Right lobe of liver (tissue), 6 donors: ENCODE measurements at regions not wholly inside any gene's neighbourhood (a gene's known extent, or its start where the extent isn't known, plus 50 kb on each side); places are given as distances from the start of the nearest gene placed in this dataset.

Experiments
- ATAC-seq, 4 donors: fragments of 200-7000 bp; cut with Tn5 transposase; one replicate each; pipeline ENCODE4 v1.9.1; 2020; ENCODE audit warnings: mild to moderate bottlenecking in 4 of 4, moderate library complexity in 4 of 4
- DNase-seq, 3 donors: peaks; one replicate each; pipeline ENCODE4 v3.0.0-alpha.2; 2020
- H3K27ac ChIP-seq, 3 donors: fragments of 200-600 bp; one replicate each; pipeline ENCODE4 v1.8.0; 2022
- H3K27me3 ChIP-seq, 2 donors: fragments of 200-600 bp; one replicate each; pipeline ENCODE4 v1.8.0; 2022
- H3K36me3 ChIP-seq, 4 donors: fragments of 200-600 bp; sonication (generic) in 1 of 4; one replicate each; pipeline versions ENCODE4 v1.5.1 to v1.8.0; 2017 to 2022; ENCODE audit warnings: control low read depth in 1 of 4
- H3K4me1 ChIP-seq, 4 donors: fragments of 200-600 bp; sonication (generic) in 1 of 4; one replicate each; pipeline versions ENCODE4 v1.5.1 to v1.8.0; 2017 to 2022; ENCODE audit warnings: control low read depth in 1 of 4
- H3K4me3 ChIP-seq, 3 donors: fragments of 200-600 bp; one replicate each; pipeline ENCODE4 v1.8.0; 2022
- H3K9me3 ChIP-seq, 4 donors: fragments of 200-600 bp; sonication (generic) in 1 of 4; one replicate each; pipeline versions ENCODE4 v1.5.1 to v1.8.0; 2017 to 2022; ENCODE audit warnings: control low read depth in 1 of 4
- POLR2A ChIP-seq: fragments of 450-650 bp; IDR thresholded peaks from one replicate; pipeline ENCODE4 v1.6.1; 2017; ENCODE audit warnings: antibody characterized with exemption, mild to moderate bottlenecking
- WGBS: methylation state at CpG from one replicate; pipeline ENCODE4 v1.1.6; 2018; ENCODE audit warnings: low coverage, low lambda C conversion rate; ENCODE audit not compliant: insufficient coverage; ENCODE audit errors: missing lambda C conversion rate; 5-methylcytosine and 5-hydroxymethylcytosine counted together
- intact Hi-C, 2 donors: fragments of 100-400 bp; cut with DNase I; formaldehyde crosslinking; loops; one replicate each; pipeline versions ENCODE4 v1.11.2 to v1.14.1; 2022
- TF ChIP-seq, protein P1 (sequence below), 4 donors: fragments of 200-600 bp in 3 of 4; fragments of 450-650 bp in 1 of 4; IDR thresholded peaks; one replicate each; pipeline versions ENCODE4 v1.5.1 to v1.8.0; 2016 to 2022; ENCODE audit warnings: antibody characterized with exemption in 4 of 4, mild to moderate bottlenecking in 2 of 4
- donor health status: DM: no; HTN: yes; CAD: no.
- donor health status: DM: no; HTN: no; CAD: no.
- donor health status: DM: no; HTN: no; CAD: no.
- donor health status: DM: no; HTN: yes; CAD: no.
- donor health status: DM: no; HTN: yes; CAD: no.

GRCh38 chr7:50185208-50185607 is 92.2 kb upstream of the ZPBP start:
- TF ChIP-seq, protein P1, sequence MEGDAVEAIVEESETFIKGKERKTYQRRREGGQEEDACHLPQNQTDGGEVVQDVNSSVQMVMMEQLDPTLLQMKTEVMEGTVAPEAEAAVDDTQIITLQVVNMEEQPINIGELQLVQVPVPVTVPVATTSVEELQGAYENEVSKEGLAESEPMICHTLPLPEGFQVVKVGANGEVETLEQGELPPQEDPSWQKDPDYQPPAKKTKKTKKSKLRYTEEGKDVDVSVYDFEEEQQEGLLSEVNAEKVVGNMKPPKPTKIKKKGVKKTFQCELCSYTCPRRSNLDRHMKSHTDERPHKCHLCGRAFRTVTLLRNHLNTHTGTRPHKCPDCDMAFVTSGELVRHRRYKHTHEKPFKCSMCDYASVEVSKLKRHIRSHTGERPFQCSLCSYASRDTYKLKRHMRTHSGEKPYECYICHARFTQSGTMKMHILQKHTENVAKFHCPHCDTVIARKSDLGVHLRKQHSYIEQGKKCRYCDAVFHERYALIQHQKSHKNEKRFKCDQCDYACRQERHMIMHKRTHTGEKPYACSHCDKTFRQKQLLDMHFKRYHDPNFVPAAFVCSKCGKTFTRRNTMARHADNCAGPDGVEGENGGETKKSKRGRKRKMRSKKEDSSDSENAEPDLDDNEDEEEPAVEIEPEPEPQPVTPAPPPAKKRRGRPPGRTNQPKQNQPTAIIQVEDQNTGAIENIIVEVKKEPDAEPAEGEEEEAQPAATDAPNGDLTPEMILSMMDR (IDR thresholded peaks at IDR 0.05): no peak
- no peak for TF ChIP-seq POLR2A
- no peaks in the 10 kb centered on the region for H3K36me3 ChIP-seq
- DNase-seq: no peak
- intact Hi-C loops: no loop called here
- no peak overlapping the region for H3K27ac ChIP-seq
- 63% methylated on average over 4 of the region's 4 CpGs for WGBS
- no peaks in the 10 kb centered on the region for H3K9me3 ChIP-seq
- no peaks in the 10 kb centered on the region for H3K27me3 ChIP-seq
- ATAC-seq: peak; percentile 43 to 58 (median 51)
- no peaks in the 10 kb centered on the region for H3K4me1 ChIP-seq
- H3K4me3 ChIP-seq: no peak overlapping the region

DNA sequence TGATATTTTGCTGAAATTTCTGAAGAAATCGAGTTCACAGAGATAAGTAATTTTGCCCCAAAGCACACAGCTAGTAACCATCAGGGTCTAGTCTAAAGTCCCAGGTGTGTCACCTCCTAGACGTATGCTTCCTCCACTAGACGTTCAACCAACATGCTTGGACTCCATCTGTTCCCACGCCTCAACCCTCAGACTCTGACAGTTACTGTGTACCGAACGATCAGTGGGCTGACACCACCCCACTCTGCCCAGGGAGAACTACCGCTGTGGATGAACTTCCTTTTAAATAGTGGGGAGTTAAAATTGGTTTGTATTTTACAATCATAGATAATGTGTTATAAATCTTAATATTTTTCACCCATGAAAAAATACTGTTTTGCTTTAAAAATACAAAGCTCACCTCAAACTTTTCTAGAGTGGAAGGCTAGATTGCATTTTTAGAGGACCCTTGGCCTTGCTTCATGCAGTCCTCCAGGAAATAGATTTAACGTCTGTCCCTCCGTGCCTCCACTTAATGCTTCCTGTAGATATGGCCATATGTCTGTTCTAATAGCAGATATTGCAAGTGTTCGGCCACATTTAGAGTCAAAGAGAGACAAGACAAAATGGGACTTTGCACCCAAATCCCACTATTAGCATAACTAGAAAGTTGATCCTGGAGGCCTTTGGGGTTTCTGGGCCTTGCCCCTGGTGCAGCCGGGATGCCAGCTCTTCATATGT is 91.4 kb upstream of the ZPBP start:
- no peaks in the 10 kb centered on the region for H3K9me3 ChIP-seq
- intact Hi-C loops: no loop called here
- TF ChIP-seq, protein P1 (IDR thresholded peaks at IDR 0.05): no peak
- no peak for TF ChIP-seq POLR2A
- 43% methylated on average over 8 of the region's 11 CpGs for WGBS
- no peak for DNase-seq
- H3K27me3 ChIP-seq: no peaks in the 10 kb centered on the region
- H3K4me1 ChIP-seq: no peaks in the 10 kb centered on the region
- no peak overlapping the region for H3K27ac ChIP-seq
- no peak overlapping the region for H3K4me3 ChIP-seq
- H3K36me3 ChIP-seq: no peaks in the 10 kb centered on the region
- ATAC-seq: no peak

DNA sequence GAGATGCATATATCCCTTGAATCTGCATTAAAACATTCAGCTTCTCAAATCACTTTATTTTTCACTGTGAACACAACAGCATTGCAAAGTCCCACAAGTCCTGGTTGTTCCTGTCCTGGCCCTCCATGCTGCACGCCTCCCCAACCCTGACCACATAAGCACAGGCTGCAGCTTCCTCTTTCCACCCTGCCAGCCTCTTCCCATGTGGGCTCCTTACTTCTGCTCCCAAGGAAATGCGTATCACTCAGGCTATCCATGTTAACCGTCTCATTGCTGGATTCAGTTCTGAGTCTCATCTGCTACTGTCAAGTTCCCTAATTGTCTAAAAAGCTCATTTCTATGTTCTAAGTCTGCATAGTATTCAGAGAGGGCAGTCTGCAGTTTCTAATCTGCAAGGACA is 89.7 kb upstream of the ZPBP start:
- TF ChIP-seq, protein P1 (IDR thresholded peaks at IDR 0.05): no peak
- TF ChIP-seq POLR2A: no peak
- WGBS: 32% methylated on average over 3 of the region's 3 CpGs
- no peak overlapping the region for H3K27ac ChIP-seq
- H3K4me1 ChIP-seq: no peaks in the 10 kb centered on the region
- no peak overlapping the region for H3K4me3 ChIP-seq
- DNase-seq (no peak), ATAC-seq (peak; percentile 22 to 56 (median 48))
- no peaks in the 10 kb centered on the region for H3K27me3 ChIP-seq
- intact Hi-C loops: no loop called here
- no peaks in the 10 kb centered on the region for H3K36me3 ChIP-seq
- no peaks in the 10 kb centered on the region for H3K9me3 ChIP-seq

GRCh38 chr7:50181081-50181480 is 88.0 kb upstream of the ZPBP start:
- no peak for DNase-seq
- no peak for ATAC-seq
- Histone ChIP-seq H3K36me3 (no peaks in the 10 kb centered on the region), H3K27ac (no peak overlapping the region), H3K4me1 (no peaks in the 10 kb centered on the region), H3K27me3 (no peaks in the 10 kb centered on the region), H3K9me3 (no peaks in the 10 kb centered on the region), H3K4me3 (no peak overlapping the region)
- WGBS: 63% methylated on average over 6 of the region's 7 CpGs
- no peak for TF ChIP-seq POLR2A
- TF ChIP-seq, protein P1 (IDR thresholded peaks at IDR 0.05): no peak
- intact Hi-C loops: no loop called here

DNA sequence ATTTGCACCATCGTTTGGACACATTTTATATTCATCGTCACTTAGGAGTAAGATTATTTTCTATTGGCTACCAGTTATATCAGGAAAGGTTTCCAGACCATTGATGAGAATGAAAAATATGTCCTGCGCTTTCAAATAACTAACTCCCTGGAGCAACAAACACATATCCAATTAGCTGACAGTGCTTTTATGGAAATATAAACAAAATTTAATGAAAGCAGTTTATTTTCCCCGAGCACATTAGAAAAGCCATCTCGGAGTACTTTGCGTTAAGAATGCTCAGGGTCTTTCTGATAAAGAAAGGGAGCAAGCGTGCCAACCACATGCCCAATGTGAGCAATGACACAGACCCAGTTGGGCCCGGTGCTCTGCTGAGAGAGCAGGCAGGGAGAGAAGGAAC is 85.1 kb upstream of the ZPBP start:
- Histone ChIP-seq H3K9me3 (no peaks in the 10 kb centered on the region), H3K4me1 (no peaks in the 10 kb centered on the region), H3K27me3 (no peaks in the 10 kb centered on the region), H3K36me3 (no peaks in the 10 kb centered on the region), H3K4me3 (no peak overlapping the region), H3K27ac (no peak overlapping the region)
- ATAC-seq (no peak), DNase-seq (no peak)
- WGBS: 75% methylated on average over 8 of the region's 8 CpGs
- no peak for TF ChIP-seq POLR2A
- TF ChIP-seq, protein P1 (IDR thresholded peaks at IDR 0.05): no peak
- intact Hi-C loops: no loop called here
